NCI-H128 (cell line): ENCODE measurements at regions not wholly inside any gene's neighbourhood (a gene's known extent, or its start where the extent isn't known, plus 50 kb on each side); places are given as distances from the start of the nearest gene placed in this dataset.

Experiments
- DNase-seq: peaks from one replicate; lab custom pipeline; 2025; ENCODE audit not compliant: unreplicated experiment; lab: John Stamatoyannopoulos, UW

GRCh38 chr3:182052332-182052731 is 340.6 kb downstream of the SOX2 start:
- no peak for DNase-seq

- DNase-seq: no peak
Measured at GRCh38 chr3:182052757-182053156, 341.0 kb downstream of the SOX2 start.

GRCh38 chr3:182058488-182058887 is 346.8 kb downstream of the SOX2 start:
- DNase-seq: no peak

- no peak for DNase-seq
Measured at GRCh38 chr3:182063742-182064141, 352.0 kb downstream of the SOX2 start.

GRCh38 chr3:182067423-182067822 is 355.7 kb downstream of the SOX2 start:
- DNase-seq: no peak

- DNase-seq: no peak
Measured at GRCh38 chr3:182078316-182078715, 366.6 kb downstream of the SOX2 start.

- DNase-seq: no peak
Measured at GRCh38 chr3:182078929-182079328, 367.2 kb downstream of the SOX2 start.

GRCh38 chr3:182081096-182081495 is 369.4 kb downstream of the SOX2 start:
- no peak for DNase-seq

- DNase-seq: no peak
Measured at GRCh38 chr3:182083112-182083511, 371.4 kb downstream of the SOX2 start.

GRCh38 chr3:182092662-182093262 is 381.0 kb downstream of the SOX2 start:
- DNase-seq: no peak

GRCh38 chr3:182094321-182094720 is 382.6 kb downstream of the SOX2 start:
- no peak for DNase-seq

GRCh38 chr3:182104881-182105280 is 393.2 kb downstream of the SOX2 start:
- no peak for DNase-seq

- no peak for DNase-seq
Measured at GRCh38 chr3:182105875-182106274, 394.1 kb downstream of the SOX2 start.

- DNase-seq: no peak
Measured at GRCh38 chr3:182108371-182108770, 396.6 kb downstream of the SOX2 start.

GRCh38 chr3:182111967-182112366 is 400.2 kb downstream of the SOX2 start:
- no peak for DNase-seq

GRCh38 chr3:182115328-182116015 is 403.7 kb downstream of the SOX2 start:
- DNase-seq: no peak

GRCh38 chr3:182116386-182116785 is 404.7 kb downstream of the SOX2 start:
- DNase-seq: no peak

- no peak for DNase-seq
Measured at GRCh38 chr3:182117131-182117530, 405.4 kb downstream of the SOX2 start.

GRCh38 chr3:182117583-182117982 is 405.9 kb downstream of the SOX2 start:
- no peak for DNase-seq

GRCh38 chr3:182118066-182118465 is 406.3 kb downstream of the SOX2 start:
- DNase-seq: no peak

GRCh38 chr3:182121401-182121800 is 409.7 kb downstream of the SOX2 start:
- DNase-seq: no peak

GRCh38 chr3:182122779-182123178 is 411.1 kb downstream of the SOX2 start:
- DNase-seq: no peak

GRCh38 chr3:182124187-182124586 is 412.5 kb downstream of the SOX2 start:
- DNase-seq: no peak
